ENCODE measurements at regions not wholly inside any gene's neighbourhood (a gene's known extent, or its start where the extent isn't known, plus 50 kb on each side); places are given as distances from the start of the nearest gene placed in this dataset.

DNA sequence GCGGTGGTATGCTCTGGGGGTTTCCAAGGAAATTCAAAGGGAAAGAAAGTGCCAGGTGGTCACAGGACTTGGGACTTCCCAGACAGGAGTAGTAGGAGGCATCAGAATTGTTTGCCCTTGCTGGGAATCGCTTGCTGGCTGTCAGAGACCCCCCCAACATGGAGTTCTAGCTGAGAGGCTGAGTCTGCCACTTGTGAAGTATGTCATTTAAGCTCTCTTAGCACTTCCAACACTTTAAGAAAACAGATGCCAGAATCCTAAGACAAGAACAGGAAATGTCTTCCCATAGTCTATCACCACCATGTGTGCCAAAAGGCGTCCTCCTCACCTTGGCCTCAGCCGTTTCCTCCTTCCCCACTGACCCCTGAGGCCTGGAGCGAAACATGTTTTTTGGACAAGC is 193.8 kb upstream of the IRX3 start:
- Mint-ChIP-seq H3K36me3 (ENCODE audit: low read depth) (no peaks in the 10 kb centered on the region), H3K4me1 (no peaks in the 10 kb centered on the region), H3K4me3 (no peak overlapping the region), H3K9me3 (no peaks in the 10 kb centered on the region), H3K27ac (no peak overlapping the region), H3K27me3 (ENCODE audit: low read depth) (peaks cover 50% of the 10 kb centered on the region)
- TF ChIP-seq, protein P1, sequence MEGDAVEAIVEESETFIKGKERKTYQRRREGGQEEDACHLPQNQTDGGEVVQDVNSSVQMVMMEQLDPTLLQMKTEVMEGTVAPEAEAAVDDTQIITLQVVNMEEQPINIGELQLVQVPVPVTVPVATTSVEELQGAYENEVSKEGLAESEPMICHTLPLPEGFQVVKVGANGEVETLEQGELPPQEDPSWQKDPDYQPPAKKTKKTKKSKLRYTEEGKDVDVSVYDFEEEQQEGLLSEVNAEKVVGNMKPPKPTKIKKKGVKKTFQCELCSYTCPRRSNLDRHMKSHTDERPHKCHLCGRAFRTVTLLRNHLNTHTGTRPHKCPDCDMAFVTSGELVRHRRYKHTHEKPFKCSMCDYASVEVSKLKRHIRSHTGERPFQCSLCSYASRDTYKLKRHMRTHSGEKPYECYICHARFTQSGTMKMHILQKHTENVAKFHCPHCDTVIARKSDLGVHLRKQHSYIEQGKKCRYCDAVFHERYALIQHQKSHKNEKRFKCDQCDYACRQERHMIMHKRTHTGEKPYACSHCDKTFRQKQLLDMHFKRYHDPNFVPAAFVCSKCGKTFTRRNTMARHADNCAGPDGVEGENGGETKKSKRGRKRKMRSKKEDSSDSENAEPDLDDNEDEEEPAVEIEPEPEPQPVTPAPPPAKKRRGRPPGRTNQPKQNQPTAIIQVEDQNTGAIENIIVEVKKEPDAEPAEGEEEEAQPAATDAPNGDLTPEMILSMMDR (IDR thresholded peaks at IDR 0.05; ENCODE audit: unreplicated experiment in 3 of 3): no peak

DNA sequence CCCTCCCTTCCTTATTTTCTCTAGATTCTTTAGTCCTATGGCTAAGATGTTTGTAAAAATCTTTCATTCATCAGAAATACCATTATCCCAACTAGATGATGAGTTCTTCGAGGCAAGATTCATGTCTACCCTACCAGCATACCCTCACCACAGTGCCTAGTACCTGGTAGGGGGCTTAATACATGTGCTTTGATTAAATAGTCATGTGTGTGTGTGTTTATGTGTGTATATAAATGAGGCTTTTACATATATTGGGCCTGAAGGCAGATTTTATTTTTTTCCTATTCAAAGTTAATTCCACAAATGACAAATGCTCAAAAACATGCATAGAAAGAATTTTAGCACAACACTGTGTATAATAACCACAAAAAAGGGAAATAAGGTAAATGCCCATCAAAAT is 193.0 kb upstream of the IRX3 start:
- H3K4me1 Mint-ChIP-seq: peaks cover 4% of the 10 kb centered on the region
- H3K9me3 Mint-ChIP-seq: no peaks in the 10 kb centered on the region
- TF ChIP-seq, protein P1 (IDR thresholded peaks at IDR 0.05; ENCODE audit: unreplicated experiment in 3 of 3): no peak
- H3K27ac Mint-ChIP-seq: no peak overlapping the region
- H3K27me3 Mint-ChIP-seq (ENCODE audit: low read depth): peaks cover 46% of the 10 kb centered on the region
- H3K36me3 Mint-ChIP-seq (ENCODE audit: low read depth): no peaks in the 10 kb centered on the region
- no peak overlapping the region for H3K4me3 Mint-ChIP-seq

DNA sequence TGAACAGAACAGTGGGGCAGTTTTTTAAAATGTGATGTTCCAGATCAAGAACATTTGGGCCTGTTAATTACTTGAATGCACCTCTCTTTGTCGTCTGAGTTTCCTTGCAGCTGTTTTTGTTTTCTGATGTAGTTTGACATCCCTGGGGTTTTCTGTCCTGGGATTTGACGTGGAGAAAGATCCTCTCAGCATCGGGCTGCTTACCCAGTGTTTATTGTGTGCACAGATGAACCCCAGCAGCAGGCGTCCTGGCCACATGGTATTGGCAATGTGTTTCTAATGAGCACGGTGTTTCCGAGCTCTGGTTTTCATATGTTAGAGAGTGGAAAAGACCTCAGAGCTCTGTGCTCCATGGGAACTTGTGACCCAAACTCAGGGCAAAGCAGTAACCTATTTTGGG is 191.1 kb upstream of the IRX3 start:
- H3K9me3 Mint-ChIP-seq: no peaks in the 10 kb centered on the region
- peaks cover 4% of the 10 kb centered on the region for H3K4me1 Mint-ChIP-seq
- peaks cover 37% of the 10 kb centered on the region for H3K27me3 Mint-ChIP-seq (ENCODE audit: low read depth)
- no peak overlapping the region for H3K27ac Mint-ChIP-seq
- H3K4me3 Mint-ChIP-seq: no peak overlapping the region
- H3K36me3 Mint-ChIP-seq (ENCODE audit: low read depth): no peaks in the 10 kb centered on the region
- TF ChIP-seq, protein P1 (IDR thresholded peaks at IDR 0.05; ENCODE audit: unreplicated experiment in 3 of 3): no peak

DNA sequence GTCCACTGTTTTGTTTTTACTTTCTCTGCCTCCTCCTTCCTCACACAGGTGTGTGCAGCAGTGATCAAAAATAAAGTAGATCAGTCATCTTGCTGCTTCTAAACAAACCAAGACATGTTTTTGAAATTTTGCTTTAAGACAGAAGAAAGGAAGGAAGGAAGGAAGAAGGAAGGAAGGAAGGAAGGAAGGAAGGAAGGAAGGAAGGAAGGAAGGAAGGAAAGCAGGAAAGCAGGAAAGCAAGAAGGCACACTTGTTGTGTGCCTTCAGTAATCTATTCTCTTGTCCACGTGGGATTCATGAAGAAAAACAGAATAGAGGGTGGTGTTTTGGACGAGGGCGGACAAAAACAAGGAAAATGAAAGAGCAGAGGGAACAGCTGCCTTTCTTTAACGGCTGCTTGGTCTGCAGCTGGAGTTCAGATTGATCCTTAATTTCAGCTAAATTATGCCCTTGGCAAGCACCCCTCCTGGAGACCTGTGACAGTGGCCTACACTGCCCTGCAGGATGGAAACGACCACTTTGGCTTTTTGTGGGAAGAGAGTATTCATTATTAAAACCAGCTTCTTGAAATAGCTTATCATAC is 188.5 kb upstream of the IRX3 start:
- Mint-ChIP-seq H3K27me3 (ENCODE audit: low read depth) (peaks cover 31% of the 10 kb centered on the region), H3K27ac (no peak overlapping the region), H3K9me3 (peaks cover 2% of the 10 kb centered on the region), H3K36me3 (ENCODE audit: low read depth) (no peaks in the 10 kb centered on the region), H3K4me3 (no peak overlapping the region), H3K4me1 (peaks cover 4% of the 10 kb centered on the region)
- TF ChIP-seq, protein P1 (IDR thresholded peaks at IDR 0.05; ENCODE audit: unreplicated experiment in 3 of 3): no peak

DNA sequence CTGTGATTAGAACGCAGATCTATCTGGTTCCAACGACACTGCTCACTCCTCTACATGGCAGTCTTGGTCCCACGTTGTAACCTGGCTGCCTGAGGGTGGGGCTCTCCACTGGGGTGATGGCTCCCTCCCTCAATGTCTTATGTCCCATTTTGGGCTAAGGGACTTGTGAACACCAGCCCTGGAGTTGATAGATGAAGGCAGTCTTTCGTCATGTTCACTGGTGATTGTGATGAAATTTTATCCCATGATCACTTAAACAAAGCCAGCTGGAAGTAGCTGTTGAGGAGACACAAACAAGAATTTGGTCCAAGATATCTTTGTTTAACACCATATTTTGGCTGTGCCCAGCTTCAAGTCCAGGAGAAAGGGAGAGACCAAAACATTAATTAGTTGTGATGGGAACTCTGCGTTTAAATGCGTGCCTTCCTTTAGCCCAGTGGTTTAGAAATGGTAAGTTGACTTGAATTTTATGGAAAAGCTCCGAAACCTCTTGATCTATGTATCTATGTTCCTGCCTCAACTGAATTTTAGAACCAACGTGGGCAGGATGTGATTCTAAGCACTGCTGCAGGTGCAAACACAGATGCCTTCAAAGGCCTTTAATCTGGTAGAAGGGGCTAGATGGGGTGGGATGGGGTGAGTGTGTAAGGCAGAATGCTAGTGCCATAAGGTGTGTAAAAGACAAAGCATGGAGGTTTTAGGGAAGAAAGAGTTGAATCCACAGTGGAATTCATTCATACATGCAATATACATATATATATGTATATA is 186.8 kb upstream of the IRX3 start:
- Mint-ChIP-seq H3K4me1 (peaks cover 4% of the 10 kb centered on the region), H3K27me3 (ENCODE audit: low read depth) (peaks cover 28% of the 10 kb centered on the region), H3K9me3 (peaks cover 2% of the 10 kb centered on the region), H3K4me3 (no peak overlapping the region), H3K36me3 (ENCODE audit: low read depth) (no peaks in the 10 kb centered on the region), H3K27ac (no peak overlapping the region)
- TF ChIP-seq, protein P1 (IDR thresholded peaks at IDR 0.05; ENCODE audit: unreplicated experiment in 3 of 3): no peak

DNA sequence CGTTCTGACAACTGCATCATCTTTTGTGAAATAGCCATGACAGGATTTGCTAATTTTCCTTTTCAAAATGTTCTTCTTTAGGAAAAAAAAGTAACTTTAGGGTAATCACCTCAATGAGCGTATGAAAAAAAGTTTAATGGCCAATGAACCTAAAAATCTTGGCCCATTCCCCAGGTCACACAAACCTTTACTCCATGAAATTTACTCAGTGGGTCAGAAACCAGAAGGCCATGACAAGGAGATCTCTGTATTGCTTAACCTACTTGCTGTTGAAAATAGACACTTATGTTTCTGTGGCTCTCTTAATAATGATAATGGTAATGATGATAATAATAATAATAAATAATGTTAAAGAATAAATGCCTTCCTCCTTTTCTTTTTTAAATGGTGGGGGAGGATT is 180.8 kb upstream of the IRX3 start:
- Mint-ChIP-seq H3K9me3 (peaks cover 24% of the 10 kb centered on the region), H3K27ac (no peak overlapping the region), H3K4me1 (no peaks in the 10 kb centered on the region), H3K4me3 (no peak overlapping the region), H3K27me3 (ENCODE audit: low read depth) (peaks cover 17% of the 10 kb centered on the region), H3K36me3 (ENCODE audit: low read depth) (peaks cover 8% of the 10 kb centered on the region)
- TF ChIP-seq, protein P1 (IDR thresholded peaks at IDR 0.05; ENCODE audit: unreplicated experiment in 3 of 3): no peak
